GM12878 (cell line): ENCODE measurements at regions not wholly inside any gene's neighbourhood (a gene's known extent, or its start where the extent isn't known, plus 50 kb on each side); places are given as distances from the start of the nearest gene placed in this dataset.

Source experiments
- ATAC-seq: fragments of 200-7000 bp; cut with Tn5 transposase; 3 replicates; pipeline ENCODE4 v1.9.1; 2020; ENCODE audit warnings: mild to moderate bottlenecking, moderate library complexity
- BruUV-seq: library from RNA; stranded (reverse); fragments of 400-500 nt; replicated peaks from 2 replicates; lab custom pipeline; 2021; lab: Mats Ljungman, UMichigan
- CTCF ChIA-PET: fragments of 300-600 bp; sonication (Branson Sonifier 250); formaldehyde crosslinking; extraction: SDS; loops from one replicate; lab custom pipeline; 2021; ENCODE audit warnings: inconsistent platforms; lab: Yijun Ruan, JAX
- POLR2A ChIA-PET: fragments of 350-600 bp; formaldehyde crosslinking; extraction: SDS; loops from one replicate; lab custom pipeline; 2021; ENCODE audit warnings: inconsistent platforms; lab: Charles Lee
- RAD21 ChIA-PET: fragments of 300-600 bp; sonication (Branson Sonifier 250); formaldehyde crosslinking; loops from one replicate; lab custom pipeline; 2023; ENCODE audit warnings: antibody characterized with exemption; ENCODE audit not compliant: unreplicated experiment; lab: Charles Lee
- SMC1A ChIA-PET: fragments of 300-600 bp; sonication (Branson Sonifier 250); formaldehyde crosslinking; loops from one replicate; lab custom pipeline; 2023; ENCODE audit not compliant: unreplicated experiment, uncharacterized antibody; lab: Charles Lee
- DNase-seq: peaks from one replicate; pipeline ENCODE4 v3.0.0-alpha.2; 2011; ENCODE audit warnings: low read depth, low spot score
- FAIRE-seq: peaks from 3 replicates; lab custom pipeline; 2011; peaks lifted over from hg19 to GRCh38; lab: Jason Lieb, UNC
- H2AFZ ChIP-seq: 2 replicates; pipeline ENCODE4 v1.6.0; 2011; ENCODE audit warnings: low read depth, low read length, control low read depth; ENCODE audit not compliant: control insufficient read depth
- H3K27ac ChIP-seq: 2 replicates; pipeline ENCODE4 v1.5.1; 2011; ENCODE audit warnings: control low read depth; ENCODE audit not compliant: control insufficient read depth, insufficient read depth
- H3K27me3 ChIP-seq, 2 experiments: replicated peaks in 1 of 2; 2 replicates each; pipeline versions ENCODE4 v1.6.0 to v1.6.1; 2011; ENCODE audit warnings: low read length in 1 of 2; ENCODE audit not compliant: control insufficient read depth in 2 of 2, insufficient read depth in 2 of 2
- H3K36me3 ChIP-seq, 2 experiments: 2 replicates each; pipeline ENCODE4 v1.5.1; 2011; ENCODE audit warnings: low read length in 1 of 2; ENCODE audit not compliant: control insufficient read depth in 2 of 2, insufficient read depth in 2 of 2
- H3K4me1 ChIP-seq: 2 replicates; pipeline ENCODE4 v1.6.1; 2011; ENCODE audit warnings: mild to moderate bottlenecking, low read length, moderate library complexity, mixed read lengths; ENCODE audit not compliant: control insufficient read depth, insufficient read depth
- H3K4me2 ChIP-seq: 2 replicates; pipeline ENCODE4 v1.6.0; 2011; ENCODE audit warnings: control low read depth; ENCODE audit not compliant: control insufficient read depth, insufficient read depth
- H3K4me3 ChIP-seq: fragments of 200-600 bp; sonication (generic); 2 replicates; pipeline ENCODE4 v1.5.1; 2016
- H3K79me2 ChIP-seq: 2 replicates; pipeline ENCODE4 v1.6.0; 2011; ENCODE audit warnings: low read length; ENCODE audit not compliant: control insufficient read depth, insufficient read depth
- H3K9ac ChIP-seq: 2 replicates; pipeline ENCODE4 v1.8.0; 2011; ENCODE audit warnings: low read length, control low read depth, mixed read lengths; ENCODE audit not compliant: control insufficient read depth, insufficient read depth
- H3K9me3 ChIP-seq: replicated peaks from 3 replicates; pipeline ENCODE4 v1.5.1; 2011; ENCODE audit warnings: mild to moderate bottlenecking, low read length; ENCODE audit not compliant: control insufficient read depth, insufficient read depth
- H4K20me1 ChIP-seq: 2 replicates; pipeline ENCODE4 v1.6.0; 2011; ENCODE audit not compliant: control insufficient read depth, insufficient read depth
- FOS ChIP-seq: IDR thresholded peaks from 3 replicates; pipeline ENCODE4 v1.6.1; 2011; ENCODE audit warnings: borderline replicate concordance; ENCODE audit not compliant: insufficient read length; ENCODE audit errors: extremely low read depth
- HSF1 ChIP-seq: fragments of 150-350 bp; IDR thresholded peaks from 2 replicates; pipeline ENCODE4 v1.6.1; 2014; ENCODE audit warnings: mild to moderate bottlenecking, low read depth, low read length
- IKZF2 ChIP-seq, 2 experiments: fragments of 450-650 bp; IDR thresholded peaks; 2 replicates each; pipeline ENCODE4 v1.6.1; 2017; ENCODE audit warnings: mild to moderate bottlenecking in 2 of 2, moderate library complexity in 2 of 2
- JUNB ChIP-seq: IDR thresholded peaks from 2 replicates; pipeline ENCODE4 v1.6.1; 2016; ENCODE audit warnings: antibody characterized with exemption, mild to moderate bottlenecking
- RAD21 ChIP-seq: IDR thresholded peaks from 2 replicates; pipeline ENCODE4 v1.6.1; 2011; ENCODE audit warnings: mild to moderate bottlenecking, low read depth, low read length, moderate library complexity; ENCODE audit not compliant: insufficient read depth
- RCOR1 ChIP-seq: conservative IDR thresholded peaks from 2 replicates; pipeline ENCODE4 v1.6.1; 2012; ENCODE audit warnings: low read depth, low read length, improper control_type of control experiment
- REST ChIP-seq: IDR thresholded peaks from 2 replicates; pipeline ENCODE4 v1.6.1; 2012; ENCODE audit warnings: mild to moderate bottlenecking, low read depth, low read length
- ZNF274 ChIP-seq: IDR thresholded peaks from one replicate; pipeline ENCODE4 v1.8.0; 2011; ENCODE audit not compliant: insufficient read length, insufficient read depth
- WGBS: methylation state at CpG from one replicate; pipeline ENCODE4 v1.1.6; 2016; ENCODE audit warnings: low lambda C conversion rate; ENCODE audit not compliant: insufficient replicate concordance, insufficient coverage; ENCODE audit errors: missing lambda C conversion rate; 5-methylcytosine and 5-hydroxymethylcytosine counted together
- in situ Hi-C: fragments of 300-500 bp; cut with MboI; formaldehyde crosslinking; loops from 9 replicates; pipeline ENCODE4 v1.14.3; 2018; ENCODE audit warnings: mixed read lengths
- intact Hi-C: fragments of 100-400 bp; cut with micrococcal nuclease; formaldehyde crosslinking; loops from one replicate; pipeline ENCODE4 v1.14.2; 2022; ENCODE audit not compliant: unreplicated experiment
- TF ChIP-seq, protein P1 (sequence below): fragments of 450-650 bp; IDR thresholded peaks from 2 replicates; pipeline ENCODE4 v1.6.1; 2018; ENCODE audit warnings: borderline replicate concordance, mild to moderate bottlenecking; ENCODE audit not compliant: partially characterized antibody

- CTCF ChIA-PET = interaction anchor here (4.0 kb wide), 1 partner anchor 13 kb away, joined by 26 read pairs; no protein-coding TSS in a partner anchor
- no peaks in the 10 kb centered on the region for H3K79me2 ChIP-seq
- H3K27me3 ChIP-seq = no peaks in the 10 kb centered on the region; a peak in 1 of 4 replicates
- no peak overlapping the region for H3K27ac ChIP-seq
- in situ Hi-C loops (loop anchor here (25.0 kb wide), 1 partner anchor 1216 kb away; the partner anchor contains the start of gene DAZL), intact Hi-C loops (no loop called here)
- no peak overlapping the region for H2AFZ ChIP-seq
- SMC1A ChIA-PET = interaction anchor here (2.9 kb wide), 1 partner anchor 12 kb away, joined by 18 read pairs; no protein-coding TSS in a partner anchor
- no peaks in the 10 kb centered on the region for H3K4me1 ChIP-seq
- H3K9me3 ChIP-seq = no peaks in the 10 kb centered on the region; the same call in 2 of the 3 replicates
- 0 out of 2 replicates have a peak, but pooled peaks have one; percentile 11 for TF ChIP-seq JUNB
- no peak for TF ChIP-seq REST
- H4K20me1 ChIP-seq = no peaks in the 10 kb centered on the region
- no TSS peak for BruUV-seq
- WGBS = 21% methylated on average over 3 of the region's 3 CpGs
- H3K4me3 ChIP-seq = no peak overlapping the region
- H3K4me2 ChIP-seq = no peak overlapping the region
- ATAC-seq = no peak
- FAIRE-seq = no peak
- no peak for DNase-seq
- POLR2A ChIA-PET = no interaction called here
- RAD21 ChIA-PET = no interaction called here
- no peak overlapping the region for H3K9ac ChIP-seq
- H3K36me3 ChIP-seq = no peaks in the 10 kb centered on the region
Observed at GRCh38 chr3:17828388-17828787, 86.0 kb upstream of the TBC1D5 start.

- Histone ChIP-seq H4K20me1 (no peaks in the 10 kb centered on the region), H3K79me2 (no peaks in the 10 kb centered on the region), H3K4me3 (no peak overlapping the region), H3K36me3 (no peaks in the 10 kb centered on the region), H3K27ac (no peak overlapping the region), H2AFZ (no peak overlapping the region), H3K27me3 (no peaks in the 10 kb centered on the region; a peak in 1 of 4 replicates), H3K9ac (no peak overlapping the region), H3K9me3 (no peaks in the 10 kb centered on the region; the same call in 2 of the 3 replicates), H3K4me1 (no peaks in the 10 kb centered on the region), H3K4me2 (no peak overlapping the region)
- BruUV-seq = no TSS peak
- WGBS = 52% methylated on average over 3 of the region's 3 CpGs
- in situ Hi-C loops (loop anchor here (25.0 kb wide), 1 partner anchor 1213 kb away; the partner anchor contains the start of gene DAZL), intact Hi-C loops (no loop called here)
- FAIRE-seq (no peak), ATAC-seq (no peak), DNase-seq (no peak)
- CTCF ChIA-PET = interaction anchor here (0.7 to 4.0 kb wide), 2 partner anchors 16 to 1249 kb away, joined by 5 to 26 read pairs; no protein-coding TSS in a partner anchor
- POLR2A ChIA-PET = no interaction called here
- RAD21 ChIA-PET = no interaction called here
- SMC1A ChIA-PET = interaction anchor here (1.2 to 2.4 kb wide), 4 partner anchors 12 to 393 kb away, joined by 3 to 6 read pairs (median 4); no protein-coding TSS in a partner anchor
- TF ChIP-seq IKZF2 (IDR thresholded peaks at IDR 0.05) (no peak), RAD21 (no peak), ZNF274 (no peak), FOS (no peak), RCOR1 (no peak), HSF1 (no peak)
- TF ChIP-seq, protein P1, sequence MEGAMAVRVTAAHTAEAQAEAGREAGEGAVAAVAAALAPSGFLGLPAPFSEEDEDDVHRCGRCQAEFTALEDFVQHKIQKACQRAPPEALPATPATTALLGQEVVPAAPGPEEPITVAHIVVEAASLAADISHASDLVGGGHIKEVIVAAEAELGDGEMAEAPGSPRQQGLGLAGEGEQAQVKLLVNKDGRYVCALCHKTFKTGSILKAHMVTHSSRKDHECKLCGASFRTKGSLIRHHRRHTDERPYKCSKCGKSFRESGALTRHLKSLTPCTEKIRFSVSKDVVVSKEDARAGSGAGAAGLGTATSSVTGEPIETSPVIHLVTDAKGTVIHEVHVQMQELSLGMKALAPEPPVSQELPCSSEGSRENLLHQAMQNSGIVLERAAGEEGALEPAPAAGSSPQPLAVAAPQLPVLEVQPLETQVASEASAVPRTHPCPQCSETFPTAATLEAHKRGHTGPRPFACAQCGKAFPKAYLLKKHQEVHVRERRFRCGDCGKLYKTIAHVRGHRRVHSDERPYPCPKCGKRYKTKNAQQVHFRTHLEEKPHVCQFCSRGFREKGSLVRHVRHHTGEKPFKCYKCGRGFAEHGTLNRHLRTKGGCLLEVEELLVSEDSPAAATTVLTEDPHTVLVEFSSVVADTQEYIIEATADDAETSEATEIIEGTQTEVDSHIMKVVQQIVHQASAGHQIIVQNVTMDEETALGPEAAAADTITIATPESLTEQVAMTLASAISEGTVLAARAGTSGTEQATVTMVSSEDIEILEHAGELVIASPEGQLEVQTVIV = no peak
Observed at GRCh38 chr3:17825298-17825697, 82.9 kb upstream of the TBC1D5 start.
